ENCODE measurements at regions not wholly inside any gene's neighbourhood (a gene's known extent, or its start where the extent isn't known, plus 50 kb on each side); places are given as distances from the start of the nearest gene placed in this dataset.
A peak's percentile ranks its signal among the peaks of the same experiment; 100 is the strongest.

DNA sequence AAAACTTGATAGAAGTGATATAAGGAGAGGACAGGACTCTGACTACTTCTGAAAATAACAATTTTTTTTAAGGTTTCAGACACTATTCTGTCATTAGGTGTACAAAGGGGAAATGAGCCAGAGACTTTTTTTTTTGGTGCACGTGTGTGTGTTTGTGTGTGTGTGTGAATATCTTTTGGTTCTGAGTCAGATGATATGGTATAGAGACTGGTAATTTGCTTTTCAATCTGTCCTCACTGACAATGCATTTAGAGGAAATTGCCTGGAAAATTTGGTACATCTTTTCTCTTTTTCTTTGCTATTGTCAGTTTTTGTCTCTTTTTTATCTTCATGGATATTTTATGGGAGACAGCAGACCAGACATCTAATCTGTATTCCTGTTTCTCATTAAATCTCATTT lies 59.3 kb downstream of the DDIT4L start:
- no peak for DNase-seq

DNA sequence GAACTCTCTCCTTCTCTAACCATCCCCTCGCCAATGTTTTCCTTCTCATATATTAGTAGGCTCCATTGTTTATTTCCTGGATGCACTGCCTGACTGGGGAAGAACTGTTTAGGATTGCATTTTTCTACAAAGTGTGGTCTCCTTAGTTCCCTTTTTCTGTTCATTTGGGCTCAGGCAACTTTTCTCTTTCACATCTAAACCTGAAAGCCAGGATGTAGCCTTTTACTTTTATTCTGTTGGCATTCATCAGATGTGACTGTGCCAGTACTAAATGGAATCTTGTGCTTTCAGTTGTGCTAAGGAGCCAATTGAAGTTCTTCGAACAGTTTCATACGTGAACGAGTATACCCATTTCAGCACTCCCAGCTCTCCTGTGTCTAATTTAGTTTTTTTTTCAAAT lies 59.8 kb downstream of the DDIT4L start:
- DNase-seq: no peak

- DNase-seq: no peak
These were observed 60.5 kb downstream of the DDIT4L start for GRCh38 chr4:100129774-100130173.

GRCh38 chr4:100128338-100128737 lies 61.9 kb downstream of the DDIT4L start:
- DNase-seq: no peak

DNA sequence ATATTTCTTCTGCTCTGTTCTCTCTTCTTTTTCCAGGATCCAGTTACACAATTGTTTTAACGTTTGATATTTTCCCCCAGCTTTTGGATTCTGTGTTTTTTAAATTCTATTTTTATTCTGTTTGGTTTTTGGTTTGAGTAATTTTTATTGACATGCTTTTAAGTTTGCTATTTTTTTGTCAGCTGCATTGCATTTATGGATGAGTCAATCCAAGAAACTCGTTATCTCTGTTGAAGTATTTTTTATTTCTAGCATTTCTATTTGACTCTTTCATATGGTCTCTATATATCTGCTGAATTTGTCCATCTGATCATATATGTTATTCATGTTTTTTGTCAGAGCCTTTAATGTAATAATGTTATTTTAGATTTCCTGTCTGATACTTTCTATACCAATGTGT lies 65.6 kb downstream of the DDIT4L start:
- no peak for DNase-seq

DNA sequence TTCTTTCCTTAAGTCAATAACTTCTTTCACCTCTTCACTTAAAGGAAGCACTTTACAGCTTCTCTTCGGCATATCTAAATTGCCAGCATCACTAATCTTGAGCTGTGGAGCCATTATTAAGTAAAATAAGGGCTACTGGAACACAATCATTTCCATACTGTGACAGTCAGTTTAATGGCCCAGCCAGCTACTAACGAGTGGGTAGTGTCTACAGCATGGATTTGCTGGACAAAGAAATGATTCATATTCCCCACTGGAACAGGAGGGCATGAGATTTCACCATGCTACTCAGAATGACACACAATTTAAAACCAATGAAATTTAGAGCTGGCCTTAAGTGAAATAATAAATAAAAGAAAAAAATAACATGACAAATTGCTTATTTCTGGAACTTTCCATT lies 72.1 kb downstream of the DDIT4L start:
- no peak for DNase-seq

DNA sequence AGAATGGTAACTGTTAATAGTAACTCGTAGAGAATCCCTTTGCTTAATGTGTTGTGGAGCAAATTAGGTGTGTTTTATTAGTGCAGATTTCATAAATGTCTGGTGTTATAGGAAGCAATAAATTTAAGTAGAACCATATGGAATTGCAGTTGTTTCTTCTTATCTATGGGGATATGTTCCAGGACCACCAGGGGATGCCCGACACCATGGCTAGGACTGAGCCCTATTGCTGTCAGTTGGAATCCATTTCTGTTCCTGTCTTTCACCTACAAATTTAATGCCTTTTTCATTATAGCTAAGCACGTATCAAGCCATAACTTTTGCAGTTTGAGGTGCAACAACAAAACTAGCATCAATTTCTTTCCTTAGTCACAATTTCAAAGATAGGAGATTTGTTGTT lies 72.5 kb downstream of the DDIT4L start:
- DNase-seq: no peak

DNA sequence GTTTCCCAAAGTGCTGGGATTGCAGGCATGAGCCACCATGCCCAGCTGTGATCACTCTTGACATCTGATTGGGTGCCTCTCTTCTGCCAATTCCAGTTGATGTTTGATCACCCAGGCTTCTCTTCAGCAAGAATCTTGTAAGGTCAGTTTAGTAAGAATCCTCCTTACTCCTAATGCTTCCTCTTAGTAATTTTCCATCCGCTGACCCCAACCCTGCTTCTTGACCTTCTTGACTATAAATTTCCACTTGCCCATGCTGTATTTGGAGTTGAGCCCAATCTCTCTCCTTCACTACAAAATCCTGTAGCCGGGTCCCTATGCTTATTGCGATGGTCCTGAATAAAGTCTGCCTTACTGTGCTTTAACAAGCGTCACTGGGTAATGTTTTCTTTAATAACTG lies 75.4 kb downstream of the DDIT4L start:
- no peak for DNase-seq

DNA sequence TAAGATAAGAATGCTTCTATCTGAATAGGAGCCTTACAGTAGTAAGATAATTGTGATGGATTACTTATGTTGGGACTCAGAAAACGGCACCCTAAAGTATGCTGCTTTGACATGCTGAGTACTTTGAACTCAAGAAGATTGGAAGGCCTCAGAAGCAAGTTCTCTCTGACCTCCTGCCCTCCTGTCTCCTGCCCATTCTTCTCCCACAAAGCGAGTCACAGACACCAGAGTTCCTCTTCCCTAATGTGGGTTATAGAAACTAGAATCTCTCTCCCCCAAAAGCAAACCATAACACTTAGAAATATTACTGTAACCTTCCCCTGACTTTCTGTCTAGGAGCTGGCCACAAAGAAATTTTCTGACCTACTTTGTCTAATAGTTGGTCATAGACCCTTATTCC lies 76.5 kb downstream of the DDIT4L start:
- DNase-seq: no peak

GRCh38 chr4:100113096-100113495 lies 77.2 kb downstream of the DDIT4L start:
- no peak for DNase-seq

- no peak for DNase-seq
These were observed 80.3 kb downstream of the DDIT4L start for GRCh38 chr4:100109921-100110320.

- no peak for DNase-seq
These were observed 81.4 kb downstream of the DDIT4L start for GRCh38 chr4:100108869-100109268.

- DNase-seq: no peak
These were observed 83.3 kb downstream of the DDIT4L start for GRCh38 chr4:100106982-100107381.

- no peak for DNase-seq
These were observed 86.6 kb downstream of the DDIT4L start for GRCh38 chr4:100103671-100104070.

GRCh38 chr4:100100985-100101384 lies 89.3 kb downstream of the DDIT4L start:
- DNase-seq: no peak

DNA sequence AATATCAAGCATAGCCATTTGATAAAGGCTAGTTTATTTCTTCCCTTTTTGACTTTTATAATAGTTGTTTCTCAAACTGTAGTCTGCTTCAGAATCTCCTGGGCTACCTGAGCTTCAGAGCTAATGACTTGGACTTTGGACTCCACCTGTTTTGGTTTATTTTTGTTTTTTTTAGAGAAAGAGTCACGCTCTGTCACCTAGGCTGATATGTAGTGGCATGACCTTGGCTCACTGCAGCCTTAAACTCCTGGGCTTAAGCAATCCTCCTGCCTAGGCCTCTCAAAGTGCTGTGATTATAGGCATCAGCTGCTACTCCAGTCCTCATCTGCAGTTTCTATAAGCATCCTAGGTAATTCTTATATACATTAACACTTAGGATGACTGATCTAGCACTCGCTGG lies 90.5 kb downstream of the DDIT4L start:
- no peak for DNase-seq

DNA sequence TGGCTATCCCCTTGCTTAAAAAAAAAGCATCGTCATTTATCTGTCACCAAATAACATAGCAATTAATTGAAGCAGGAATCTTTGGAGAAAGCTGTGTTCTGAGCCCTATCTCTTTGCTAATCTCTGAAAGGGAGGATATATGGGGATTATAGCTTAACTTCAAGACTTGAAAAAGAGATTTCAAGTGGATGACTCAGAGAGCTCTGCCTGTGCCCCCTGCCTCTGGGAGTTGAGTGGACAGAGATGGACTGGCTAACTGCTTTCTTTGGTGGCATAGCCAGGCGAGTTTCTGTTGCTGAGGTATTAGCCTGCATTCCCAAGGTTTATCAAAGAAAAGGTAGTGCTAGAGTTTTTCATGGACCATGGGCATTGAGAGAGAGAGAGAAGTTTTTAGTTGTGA lies 91.6 kb downstream of the DDIT4L start:
- DNase-seq: no peak

DNA sequence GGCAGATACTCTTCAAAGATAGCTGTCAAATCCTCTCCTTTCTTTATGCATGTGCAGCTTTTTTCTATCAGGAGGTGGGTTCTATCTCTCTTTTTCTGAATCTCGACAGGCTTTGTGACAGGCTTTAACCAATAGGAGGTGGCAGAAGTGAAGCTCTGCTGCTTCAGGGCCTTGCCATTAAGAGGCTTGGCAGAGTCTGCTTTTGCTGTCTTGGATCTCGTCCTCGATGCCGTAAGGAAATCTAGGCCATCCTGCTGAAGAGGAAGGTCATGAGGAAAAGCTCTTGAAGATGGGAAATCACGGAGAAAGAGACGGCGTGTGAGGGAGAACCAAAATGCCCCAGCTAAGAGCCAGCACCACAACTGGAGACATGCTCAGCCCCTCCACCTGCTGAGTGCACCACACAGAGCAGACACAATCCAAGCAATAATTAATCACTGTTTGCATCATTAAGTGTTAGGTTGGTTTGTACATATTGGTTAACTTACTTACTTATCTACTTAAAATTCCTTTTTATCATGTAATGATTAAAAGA lies 92.2 kb downstream of the DDIT4L start:
- no peak for DNase-seq

DNA sequence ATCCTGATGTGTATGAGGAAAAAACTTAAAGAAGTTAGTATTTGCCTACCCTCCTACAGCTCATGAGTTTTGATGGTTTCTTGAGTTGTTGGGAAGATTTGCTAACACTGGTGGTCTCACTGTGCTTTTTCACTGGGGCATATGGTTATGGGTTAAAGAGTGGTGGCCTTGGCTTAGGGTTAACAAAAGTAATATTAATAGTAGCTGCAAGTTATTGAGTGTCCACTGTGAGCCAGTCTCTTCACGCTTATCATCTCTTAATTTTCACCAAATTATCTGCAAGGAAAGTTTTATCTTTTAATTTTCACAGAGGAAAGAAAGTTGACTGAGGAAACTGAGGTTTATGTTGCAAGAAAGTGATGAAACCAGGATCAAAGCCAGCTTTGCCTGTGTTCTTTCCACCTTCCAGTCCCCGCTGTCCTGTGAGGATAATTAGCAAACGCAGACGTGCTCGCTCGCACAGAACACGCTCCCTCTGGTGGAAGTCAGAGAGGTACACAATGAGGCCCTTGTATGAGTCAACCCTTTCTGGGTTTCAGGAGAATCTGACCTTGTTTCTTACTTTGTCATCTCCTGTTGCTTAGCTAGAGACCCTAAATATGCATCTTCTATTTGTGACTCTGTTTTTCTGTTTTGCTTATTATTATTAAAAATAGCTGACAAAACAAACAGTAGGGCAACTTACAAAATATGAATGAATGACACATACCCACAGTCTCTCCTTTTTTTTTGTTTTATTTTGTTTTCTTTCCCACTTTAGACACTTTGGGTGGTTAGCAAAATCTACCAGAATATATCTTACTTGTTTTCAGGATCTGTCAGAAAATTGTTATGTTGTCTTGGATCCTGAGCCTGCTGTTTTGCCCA lies 94.3 kb downstream of the DDIT4L start:
- peak; percentile 48 for DNase-seq

- peak; percentile 47 for DNase-seq
These were observed 97.0 kb downstream of the DDIT4L start for GRCh38 chr4:100093091-100093866.

GRCh38 chr4:100087743-100088142 lies 102.5 kb downstream of the DDIT4L start:
- no peak for DNase-seq

- DNase-seq: no peak
These were observed 103.4 kb downstream of the DDIT4L start for GRCh38 chr4:100086766-100087431.

DNA sequence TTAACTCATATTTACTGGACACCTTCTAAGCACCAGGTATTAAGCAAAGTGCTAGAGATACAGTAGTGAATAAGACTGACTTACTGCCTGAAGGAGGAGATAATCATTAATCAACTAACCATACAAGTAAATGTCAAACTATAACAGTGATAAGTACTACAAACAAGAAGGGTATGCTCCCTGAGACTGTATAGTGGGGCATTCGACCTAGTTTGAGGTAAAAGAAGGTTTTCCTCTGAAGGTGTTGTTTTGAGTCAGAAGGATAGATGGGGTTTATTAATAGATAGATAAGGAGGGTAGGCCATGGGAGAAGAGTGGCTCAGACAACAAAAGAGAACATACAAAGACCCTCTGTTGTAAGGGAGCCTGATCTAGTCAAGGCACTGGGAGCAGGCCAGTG lies 105.4 kb downstream of the DDIT4L start:
- DNase-seq: no peak

- no peak for DNase-seq
These were observed 107.0 kb downstream of the DDIT4L start for GRCh38 chr4:100083289-100083688.

All from NCI-H2227 treated with DMSO at 0.1 percent for 48 hours (cell line).